ENCODE measurements at regions not wholly inside any gene's neighbourhood (a gene's known extent, or its start where the extent isn't known, plus 50 kb on each side); places are given as distances from the start of the nearest gene placed in this dataset.

DNA sequence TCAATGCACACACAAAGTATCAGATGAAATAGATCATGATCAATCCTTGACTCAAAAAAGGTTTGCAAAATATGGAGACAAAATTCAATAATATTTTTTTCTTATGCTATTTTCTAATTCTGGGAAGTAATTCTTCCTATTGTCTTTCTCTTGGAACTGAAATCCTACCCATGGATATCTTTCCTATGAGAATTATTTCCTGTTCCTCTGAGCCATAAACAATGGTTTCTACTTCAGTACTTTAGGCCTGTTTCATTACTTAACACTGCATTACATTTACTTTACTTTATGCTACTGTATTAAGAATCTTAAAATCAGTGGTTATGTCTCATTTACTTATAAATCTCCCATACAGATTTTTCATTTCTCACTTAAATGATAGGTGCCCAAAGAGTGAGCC is 1025.4 kb upstream of the ACO1 start:
- no peak overlapping the region for H3K4me3 ChIP-seq
- H3K79me2 ChIP-seq (ENCODE audit: low read depth) = no peaks in the 10 kb centered on the region
- ChIA-PET POLR2A (ENCODE audit: unreplicated experiment) (no interaction called here), CTCF (no interaction called here)
- no peak overlapping the region for H3K27ac ChIP-seq
- no peaks in the 10 kb centered on the region for H3K9me2 ChIP-seq (ENCODE audit: insufficient read depth)
- intact Hi-C loops (cut with micrococcal nuclease; ENCODE audit: unreplicated experiment) = no loop called here
- H3K27me3 ChIP-seq (ENCODE audit: insufficient read depth, low read depth) = no peaks in the 10 kb centered on the region
- no peak overlapping the region for H2AFZ ChIP-seq
- no peaks in the 10 kb centered on the region for H3K36me3 ChIP-seq (ENCODE audit: low read depth)
- no peaks in the 10 kb centered on the region for H3K9me3 ChIP-seq (ENCODE audit: insufficient read depth, low read depth)
- H3K4me1 ChIP-seq (replicated peaks; ENCODE audit: insufficient read depth) = no peaks in the 10 kb centered on the region
- BruUV-seq (replicated peaks) = no TSS peak
- TF ChIP-seq EZH2 (IDR thresholded peaks at IDR 0.05; ENCODE audit: low read depth) = no peak
- TF ChIP-seq, protein P1, sequence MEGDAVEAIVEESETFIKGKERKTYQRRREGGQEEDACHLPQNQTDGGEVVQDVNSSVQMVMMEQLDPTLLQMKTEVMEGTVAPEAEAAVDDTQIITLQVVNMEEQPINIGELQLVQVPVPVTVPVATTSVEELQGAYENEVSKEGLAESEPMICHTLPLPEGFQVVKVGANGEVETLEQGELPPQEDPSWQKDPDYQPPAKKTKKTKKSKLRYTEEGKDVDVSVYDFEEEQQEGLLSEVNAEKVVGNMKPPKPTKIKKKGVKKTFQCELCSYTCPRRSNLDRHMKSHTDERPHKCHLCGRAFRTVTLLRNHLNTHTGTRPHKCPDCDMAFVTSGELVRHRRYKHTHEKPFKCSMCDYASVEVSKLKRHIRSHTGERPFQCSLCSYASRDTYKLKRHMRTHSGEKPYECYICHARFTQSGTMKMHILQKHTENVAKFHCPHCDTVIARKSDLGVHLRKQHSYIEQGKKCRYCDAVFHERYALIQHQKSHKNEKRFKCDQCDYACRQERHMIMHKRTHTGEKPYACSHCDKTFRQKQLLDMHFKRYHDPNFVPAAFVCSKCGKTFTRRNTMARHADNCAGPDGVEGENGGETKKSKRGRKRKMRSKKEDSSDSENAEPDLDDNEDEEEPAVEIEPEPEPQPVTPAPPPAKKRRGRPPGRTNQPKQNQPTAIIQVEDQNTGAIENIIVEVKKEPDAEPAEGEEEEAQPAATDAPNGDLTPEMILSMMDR (conservative IDR thresholded peaks at IDR 0.05) = no peak
- no peak for DNase-seq
- no peaks in the 10 kb centered on the region for H4K20me1 ChIP-seq (ENCODE audit: insufficient read depth)
- H3F3A ChIP-seq (ENCODE audit: insufficient read depth, low read depth) = no peaks in the 10 kb centered on the region
- no peak overlapping the region for H3K4me2 ChIP-seq

DNA sequence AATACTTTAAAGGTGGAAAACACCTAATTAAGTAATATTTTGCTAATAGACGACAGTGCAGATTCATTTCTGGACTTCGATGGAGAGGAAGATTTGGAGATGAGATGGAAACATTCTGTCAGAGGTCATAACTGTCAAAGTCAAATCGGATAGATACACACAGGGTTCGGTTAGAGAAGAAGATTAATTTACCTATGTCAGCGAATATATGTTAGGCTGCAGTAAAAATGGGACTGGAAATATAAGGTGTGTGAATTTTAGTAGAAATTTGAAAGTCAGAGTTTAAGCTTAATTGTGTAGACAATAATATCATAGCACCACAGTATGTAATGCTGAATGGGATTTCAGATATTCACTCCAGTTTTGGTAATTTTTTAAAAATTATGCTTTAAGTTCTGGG is 1020.3 kb upstream of the ACO1 start:
- Histone ChIP-seq H3K79me2 (ENCODE audit: low read depth) (no peaks in the 10 kb centered on the region), H2AFZ (no peak overlapping the region), H3K4me1 (replicated peaks; ENCODE audit: insufficient read depth) (no peaks in the 10 kb centered on the region), H3K4me3 (no peak overlapping the region), H3K9me3 (ENCODE audit: insufficient read depth, low read depth) (no peaks in the 10 kb centered on the region), H3K9me2 (ENCODE audit: insufficient read depth) (no peaks in the 10 kb centered on the region), H3F3A (ENCODE audit: insufficient read depth, low read depth) (no peaks in the 10 kb centered on the region), H3K27ac (no peak overlapping the region), H3K4me2 (no peak overlapping the region), H3K36me3 (ENCODE audit: low read depth) (no peaks in the 10 kb centered on the region), H3K27me3 (ENCODE audit: insufficient read depth, low read depth) (no peaks in the 10 kb centered on the region), H4K20me1 (ENCODE audit: insufficient read depth) (no peaks in the 10 kb centered on the region)
- no peak for TF ChIP-seq EZH2 (IDR thresholded peaks at IDR 0.05; ENCODE audit: low read depth)
- TF ChIP-seq, protein P1 (conservative IDR thresholded peaks at IDR 0.05) = no peak
- POLR2A ChIA-PET (ENCODE audit: unreplicated experiment) = no interaction called here
- CTCF ChIA-PET = no interaction called here
- DNase-seq = no peak
- intact Hi-C loops (cut with micrococcal nuclease; ENCODE audit: unreplicated experiment) = no loop called here
- BruUV-seq (replicated peaks) = no TSS peak

DNA sequence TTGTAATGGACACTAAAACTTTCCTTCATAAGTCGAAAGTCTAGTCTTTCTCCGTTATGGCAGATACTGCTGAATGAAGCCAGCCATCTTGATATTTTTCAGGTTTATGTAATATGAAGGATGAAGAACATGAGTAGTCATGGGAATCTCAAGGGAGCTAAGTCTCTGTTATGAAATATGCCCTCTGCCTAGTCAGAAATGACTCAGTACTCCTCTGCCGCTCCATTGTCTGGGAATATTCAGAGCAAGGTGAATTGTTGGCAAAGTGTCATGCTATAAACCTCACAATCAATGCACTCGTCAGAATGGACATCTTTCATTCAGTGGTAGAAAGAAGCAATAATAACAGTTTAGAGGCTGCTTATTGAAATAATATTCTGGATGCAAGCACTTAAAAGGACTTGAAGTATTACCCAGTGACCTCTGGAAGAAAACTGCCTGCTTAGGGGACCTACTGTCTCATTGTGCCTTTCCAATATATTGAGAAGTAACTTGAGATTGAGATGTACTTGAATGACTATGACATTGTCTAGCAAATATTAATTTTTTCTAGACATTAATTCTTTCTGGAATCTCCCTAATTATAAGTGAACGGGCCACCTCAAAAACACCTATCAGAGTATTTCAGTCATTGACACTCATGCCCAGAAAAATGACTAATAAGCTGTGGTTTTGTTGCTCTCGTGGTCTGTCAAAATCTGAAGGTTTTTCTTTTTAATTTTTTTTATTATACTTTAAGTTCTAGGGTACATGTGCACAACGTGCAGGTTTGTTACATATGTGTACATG is 1011.5 kb upstream of the ACO1 start:
- CTCF ChIA-PET = no interaction called here

More for the DNA sequence above, 1011.5 kb upstream of the ACO1 start:
- no peak overlapping the region for H3K4me3 ChIP-seq
- no peaks in the 10 kb centered on the region for H3K4me1 ChIP-seq (replicated peaks; ENCODE audit: insufficient read depth)
- H2AFZ ChIP-seq = no peak overlapping the region
- no peak for DNase-seq
- H4K20me1 ChIP-seq (ENCODE audit: insufficient read depth) = no peaks in the 10 kb centered on the region
- no peaks in the 10 kb centered on the region for H3F3A ChIP-seq (ENCODE audit: insufficient read depth, low read depth)
- H3K27me3 ChIP-seq (ENCODE audit: insufficient read depth, low read depth) = no peaks in the 10 kb centered on the region
- no peaks in the 10 kb centered on the region for H3K9me2 ChIP-seq (ENCODE audit: insufficient read depth)
- H3K4me2 ChIP-seq = no peak overlapping the region
- no peak for TF ChIP-seq EZH2 (IDR thresholded peaks at IDR 0.05; ENCODE audit: low read depth)
- TF ChIP-seq, protein P1 (conservative IDR thresholded peaks at IDR 0.05) = no peak
- BruUV-seq (replicated peaks) = no TSS peak
- no peaks in the 10 kb centered on the region for H3K9me3 ChIP-seq (ENCODE audit: insufficient read depth, low read depth)
- H3K27ac ChIP-seq = no peak overlapping the region
- intact Hi-C loops (cut with micrococcal nuclease; ENCODE audit: unreplicated experiment) = no loop called here
- no peaks in the 10 kb centered on the region for H3K79me2 ChIP-seq (ENCODE audit: low read depth)
- POLR2A ChIA-PET (ENCODE audit: unreplicated experiment) = no interaction called here
- no peaks in the 10 kb centered on the region for H3K36me3 ChIP-seq (ENCODE audit: low read depth)

All from PC-9 (cell line).